ENCODE measurements at regions not wholly inside any gene's neighbourhood (a gene's known extent, or its start where the extent isn't known, plus 50 kb on each side); places are given as distances from the start of the nearest gene placed in this dataset.
"Not testable (repeated sequence)": the region's sequence is repeated elsewhere in the genome, so short reads cannot be mapped to it uniquely, and the experiment has no call there.

DNA sequence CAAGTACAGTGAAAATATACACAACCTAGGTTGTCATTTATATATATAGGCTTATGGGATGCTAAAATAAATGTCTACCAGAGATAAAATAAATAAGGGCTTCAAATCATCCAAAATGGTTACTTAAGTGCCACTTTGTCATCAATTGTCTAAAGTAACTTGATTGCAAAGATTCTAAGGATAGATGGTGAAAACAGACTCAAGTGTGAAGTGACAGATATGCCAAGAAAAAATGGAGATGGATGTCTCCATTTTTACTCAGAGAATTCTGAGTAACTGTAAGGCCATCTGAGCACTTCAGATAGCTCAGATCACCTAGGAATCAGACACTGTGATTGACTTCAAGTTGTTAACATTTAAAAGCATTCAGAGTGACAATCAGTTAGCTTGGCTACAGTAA is 824.3 kb downstream of the PRELID2 start:
- H3K27ac ChIP-seq (ENCODE audit: low read depth, low read length, poor library complexity, severe bottlenecking): no peak overlapping the region
- no peak overlapping the region for H3K4me3 ChIP-seq (ENCODE audit: low read depth, low read length, poor library complexity, severe bottlenecking)
- DNase-seq (ENCODE audit: low spot score): no peak
- H3K36me3 ChIP-seq (ENCODE audit: insufficient read depth, low read length, poor library complexity, severe bottlenecking): no peaks in the 10 kb centered on the region
- CTCF ChIA-PET: no interaction called here
- H3K4me1 ChIP-seq (ENCODE audit: insufficient read depth, low read length, poor library complexity, severe bottlenecking): no peaks in the 10 kb centered on the region
- POLR2A ChIA-PET (ENCODE audit: low non-redundant PET): no interaction called here
- no TSS peak for BruUV-seq (replicated peaks)
- intact Hi-C loops (cut with micrococcal nuclease; ENCODE audit: unreplicated experiment): no loop called here
- no peaks in the 10 kb centered on the region for H3K9me3 ChIP-seq (ENCODE audit: low read depth, low read length, poor library complexity, severe bottlenecking)
- TF ChIP-seq, protein P1, sequence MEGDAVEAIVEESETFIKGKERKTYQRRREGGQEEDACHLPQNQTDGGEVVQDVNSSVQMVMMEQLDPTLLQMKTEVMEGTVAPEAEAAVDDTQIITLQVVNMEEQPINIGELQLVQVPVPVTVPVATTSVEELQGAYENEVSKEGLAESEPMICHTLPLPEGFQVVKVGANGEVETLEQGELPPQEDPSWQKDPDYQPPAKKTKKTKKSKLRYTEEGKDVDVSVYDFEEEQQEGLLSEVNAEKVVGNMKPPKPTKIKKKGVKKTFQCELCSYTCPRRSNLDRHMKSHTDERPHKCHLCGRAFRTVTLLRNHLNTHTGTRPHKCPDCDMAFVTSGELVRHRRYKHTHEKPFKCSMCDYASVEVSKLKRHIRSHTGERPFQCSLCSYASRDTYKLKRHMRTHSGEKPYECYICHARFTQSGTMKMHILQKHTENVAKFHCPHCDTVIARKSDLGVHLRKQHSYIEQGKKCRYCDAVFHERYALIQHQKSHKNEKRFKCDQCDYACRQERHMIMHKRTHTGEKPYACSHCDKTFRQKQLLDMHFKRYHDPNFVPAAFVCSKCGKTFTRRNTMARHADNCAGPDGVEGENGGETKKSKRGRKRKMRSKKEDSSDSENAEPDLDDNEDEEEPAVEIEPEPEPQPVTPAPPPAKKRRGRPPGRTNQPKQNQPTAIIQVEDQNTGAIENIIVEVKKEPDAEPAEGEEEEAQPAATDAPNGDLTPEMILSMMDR (conservative IDR thresholded peaks at IDR 0.05; ENCODE audit: low read depth, low read length): no peak
- TF ChIP-seq EZH2 (IDR thresholded peaks at IDR 0.05; ENCODE audit: borderline replicate concordance, low read depth, low read length, poor library complexity, severe bottlenecking): no peak
- no peaks in the 10 kb centered on the region for H3K27me3 ChIP-seq (replicated peaks; ENCODE audit: insufficient read depth, low read depth, low read length, poor library complexity)

DNA sequence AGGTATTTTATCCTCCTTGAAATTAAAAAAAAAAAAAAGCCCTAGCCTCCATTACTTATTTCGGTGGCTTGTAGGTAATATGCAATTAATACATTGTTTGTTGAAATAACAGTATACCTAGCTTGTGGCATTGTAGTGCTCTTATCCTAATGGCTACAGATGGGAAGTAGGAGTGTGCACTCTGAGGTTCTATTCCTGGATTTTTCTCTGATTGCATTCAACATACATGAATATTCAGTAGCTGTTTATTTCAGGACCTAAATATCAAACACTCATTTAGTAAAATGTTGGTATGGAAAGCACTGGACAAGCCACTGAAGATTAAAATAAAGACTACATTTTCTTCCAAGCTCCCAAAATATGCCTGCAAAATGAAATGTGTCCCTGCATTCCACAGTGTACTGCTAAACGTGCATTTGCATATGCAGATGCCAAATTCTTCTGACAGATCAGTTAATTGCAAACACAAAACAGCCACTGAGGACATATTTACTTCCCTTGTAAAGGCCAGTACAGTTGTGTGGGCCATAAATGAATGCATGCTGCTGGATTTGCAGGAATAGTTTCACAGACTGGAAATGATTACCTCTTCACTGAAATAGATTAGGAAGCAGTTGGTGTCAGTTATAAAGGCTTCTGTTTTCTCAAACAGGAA is 826.1 kb downstream of the PRELID2 start:
- Histone ChIP-seq H3K4me3 (ENCODE audit: low read depth, low read length, poor library complexity, severe bottlenecking) (no peak overlapping the region), H3K27me3 (replicated peaks; ENCODE audit: insufficient read depth, low read depth, low read length, poor library complexity) (no peaks in the 10 kb centered on the region), H3K27ac (ENCODE audit: low read depth, low read length, poor library complexity, severe bottlenecking) (no peak overlapping the region), H3K36me3 (ENCODE audit: insufficient read depth, low read length, poor library complexity, severe bottlenecking) (no peaks in the 10 kb centered on the region), H3K4me1 (ENCODE audit: insufficient read depth, low read length, poor library complexity, severe bottlenecking) (no peaks in the 10 kb centered on the region), H3K9me3 (ENCODE audit: low read depth, low read length, poor library complexity, severe bottlenecking) (no peaks in the 10 kb centered on the region)
- intact Hi-C loops (cut with micrococcal nuclease; ENCODE audit: unreplicated experiment): no loop called here
- ChIA-PET POLR2A (ENCODE audit: low non-redundant PET) (no interaction called here), CTCF (no interaction called here)
- no TSS peak for BruUV-seq (replicated peaks)
- DNase-seq (ENCODE audit: low spot score): no peak
- TF ChIP-seq, protein P1 (conservative IDR thresholded peaks at IDR 0.05; ENCODE audit: low read depth, low read length): no peak
- TF ChIP-seq EZH2 (IDR thresholded peaks at IDR 0.05; ENCODE audit: borderline replicate concordance, low read depth, low read length, poor library complexity, severe bottlenecking): no peak

DNA sequence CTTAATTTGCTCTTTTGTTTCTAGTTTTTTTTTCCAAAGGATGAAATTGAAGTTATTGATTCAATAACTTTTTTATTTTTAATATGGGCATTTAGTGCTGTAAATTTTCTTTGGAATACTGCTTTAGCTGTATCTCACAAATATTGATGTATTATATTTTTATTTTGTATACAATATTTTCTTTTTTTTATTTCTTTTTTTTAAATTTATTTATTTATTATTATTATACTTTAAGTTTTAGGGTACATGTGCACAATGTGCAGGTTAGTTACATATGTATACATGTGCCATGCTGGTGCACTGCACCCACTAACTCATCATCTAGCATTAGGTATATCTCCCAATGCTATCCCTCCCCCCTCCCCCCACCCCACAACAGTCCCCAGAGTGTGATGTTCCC is 823.7 kb downstream of the KCTD16 start:
- H3K4me3 ChIP-seq (ENCODE audit: low read depth, low read length, poor library complexity, severe bottlenecking); H3K4me1 ChIP-seq (ENCODE audit: insufficient read depth, low read length, poor library complexity, severe bottlenecking); H3K36me3 ChIP-seq (ENCODE audit: insufficient read depth, low read length, poor library complexity, severe bottlenecking); intact Hi-C loops (cut with micrococcal nuclease; ENCODE audit: unreplicated experiment); DNase-seq (ENCODE audit: low spot score); H3K27me3 ChIP-seq (replicated peaks; ENCODE audit: insufficient read depth, low read depth, low read length, poor library complexity); POLR2A ChIA-PET (ENCODE audit: low non-redundant PET); H3K27ac ChIP-seq (ENCODE audit: low read depth, low read length, poor library complexity, severe bottlenecking); BruUV-seq (replicated peaks); H3K9me3 ChIP-seq (ENCODE audit: low read depth, low read length, poor library complexity, severe bottlenecking): not testable (repeated sequence)
- CTCF ChIA-PET: interaction anchor here (0.6 kb wide), 1 partner anchor 306 kb away, joined by 4 read pairs; no protein-coding TSS in a partner anchor

DNA sequence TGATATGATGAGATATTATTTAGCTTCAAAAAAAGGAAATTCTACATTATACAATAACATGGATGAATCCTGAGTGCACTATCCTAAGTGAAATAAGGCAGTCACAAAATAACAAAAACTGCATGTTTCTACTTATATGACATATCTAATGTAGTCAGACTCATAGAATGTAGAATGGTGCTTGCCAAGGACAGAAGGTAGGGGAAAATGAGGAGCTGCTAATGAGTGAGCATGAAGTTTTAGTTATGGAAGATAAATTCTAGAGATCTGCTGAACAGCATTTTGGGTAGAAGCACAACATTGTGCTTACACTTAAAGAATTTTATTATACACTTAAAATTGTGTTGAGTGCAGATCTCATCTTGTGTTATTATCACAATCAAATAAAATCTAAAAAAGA is 812.4 kb downstream of the KCTD16 start:
- Histone ChIP-seq H3K36me3 (ENCODE audit: insufficient read depth, low read length, poor library complexity, severe bottlenecking) (no peaks in the 10 kb centered on the region), H3K4me3 (ENCODE audit: low read depth, low read length, poor library complexity, severe bottlenecking) (no peak overlapping the region), H3K4me1 (ENCODE audit: insufficient read depth, low read length, poor library complexity, severe bottlenecking) (no peaks in the 10 kb centered on the region), H3K27me3 (replicated peaks; ENCODE audit: insufficient read depth, low read depth, low read length, poor library complexity) (no peaks in the 10 kb centered on the region), H3K9me3 (ENCODE audit: low read depth, low read length, poor library complexity, severe bottlenecking) (no peaks in the 10 kb centered on the region), H3K27ac (ENCODE audit: low read depth, low read length, poor library complexity, severe bottlenecking) (no peak overlapping the region)
- no peak for DNase-seq (ENCODE audit: low spot score)
- intact Hi-C loops (cut with micrococcal nuclease; ENCODE audit: unreplicated experiment): no loop called here
- ChIA-PET CTCF (no interaction called here), POLR2A (ENCODE audit: low non-redundant PET) (no interaction called here)
- no TSS peak for BruUV-seq (replicated peaks)
- TF ChIP-seq, protein P1 (conservative IDR thresholded peaks at IDR 0.05; ENCODE audit: low read depth, low read length): no peak
- no peak for TF ChIP-seq EZH2 (IDR thresholded peaks at IDR 0.05; ENCODE audit: borderline replicate concordance, low read depth, low read length, poor library complexity, severe bottlenecking)

All from A673 (cell line).